HCT116 (cell line): ENCODE measurements at regions not wholly inside any gene's neighbourhood (a gene's known extent, or its start where the extent isn't known, plus 50 kb on each side); places are given as distances from the start of the nearest gene placed in this dataset.

Experiments used
- ZNF274 ChIP-seq: fragments of 200-500 bp; sonication (Bioruptor generic); IDR thresholded peaks from 2 replicates; pipeline ENCODE4 v1.6.1; 2014; ENCODE audit warnings: mild to moderate bottlenecking, low read depth, low read length, inconsistent platforms
- TF ChIP-seq, protein P1 (sequence below), 3 experiments: fragments of 200-600 bp in 1 of 3; sonication (generic) in 1 of 3; IDR thresholded peaks in 2 of 3; conservative IDR thresholded peaks in 1 of 3; 2 replicates each; pipeline ENCODE4 v1.5.1; 2012 to 2017; ENCODE audit warnings: low read depth in 2 of 3, low read length in 2 of 3, antibody characterized with exemption in 1 of 3, borderline replicate concordance in 1 of 3, control low read depth in 1 of 3, mild to moderate bottlenecking in 1 of 3, mixed read lengths in 1 of 3, mixed run types in 1 of 3, moderate library complexity in 1 of 3; ENCODE audit not compliant: insufficient read depth in 1 of 3

DNA sequence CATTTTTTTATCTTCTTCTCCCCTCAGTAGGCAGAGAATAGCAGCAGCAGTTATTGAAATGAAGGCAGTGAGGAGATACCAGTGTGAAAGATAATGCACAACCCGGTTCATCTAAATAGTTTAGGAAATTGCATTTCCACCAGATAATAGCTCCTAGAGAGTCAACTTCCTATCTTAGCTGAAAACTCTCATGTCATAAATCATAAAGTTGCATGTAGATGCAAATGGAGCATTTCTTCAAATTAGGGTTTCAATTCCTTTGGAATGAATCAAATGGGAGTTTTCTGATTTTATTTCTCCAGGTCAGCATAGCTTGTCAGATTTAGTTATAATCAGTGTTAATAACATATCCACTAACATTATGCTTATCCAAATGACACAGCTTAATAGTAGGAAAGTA, 335.3 kb downstream of the CNTNAP4 start:
- no peak for TF ChIP-seq ZNF274
- TF ChIP-seq, protein P1, sequence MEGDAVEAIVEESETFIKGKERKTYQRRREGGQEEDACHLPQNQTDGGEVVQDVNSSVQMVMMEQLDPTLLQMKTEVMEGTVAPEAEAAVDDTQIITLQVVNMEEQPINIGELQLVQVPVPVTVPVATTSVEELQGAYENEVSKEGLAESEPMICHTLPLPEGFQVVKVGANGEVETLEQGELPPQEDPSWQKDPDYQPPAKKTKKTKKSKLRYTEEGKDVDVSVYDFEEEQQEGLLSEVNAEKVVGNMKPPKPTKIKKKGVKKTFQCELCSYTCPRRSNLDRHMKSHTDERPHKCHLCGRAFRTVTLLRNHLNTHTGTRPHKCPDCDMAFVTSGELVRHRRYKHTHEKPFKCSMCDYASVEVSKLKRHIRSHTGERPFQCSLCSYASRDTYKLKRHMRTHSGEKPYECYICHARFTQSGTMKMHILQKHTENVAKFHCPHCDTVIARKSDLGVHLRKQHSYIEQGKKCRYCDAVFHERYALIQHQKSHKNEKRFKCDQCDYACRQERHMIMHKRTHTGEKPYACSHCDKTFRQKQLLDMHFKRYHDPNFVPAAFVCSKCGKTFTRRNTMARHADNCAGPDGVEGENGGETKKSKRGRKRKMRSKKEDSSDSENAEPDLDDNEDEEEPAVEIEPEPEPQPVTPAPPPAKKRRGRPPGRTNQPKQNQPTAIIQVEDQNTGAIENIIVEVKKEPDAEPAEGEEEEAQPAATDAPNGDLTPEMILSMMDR (IDR thresholded peaks at IDR 0.05 in 2 of 3, conservative IDR thresholded peaks at IDR 0.05 in 1 of 3; ENCODE audit: borderline replicate concordance in 1 of 3, insufficient read depth in 1 of 3, low read depth in 2 of 3, low read length in 2 of 3): no peak
